DMS79 (cell line): ENCODE measurements at regions not wholly inside any gene's neighbourhood (a gene's known extent, or its start where the extent isn't known, plus 50 kb on each side); places are given as distances from the start of the nearest gene placed in this dataset.

Experiments
- DNase-seq: peaks from one replicate; lab custom pipeline; 2025; lab: John Stamatoyannopoulos, UW

DNA sequence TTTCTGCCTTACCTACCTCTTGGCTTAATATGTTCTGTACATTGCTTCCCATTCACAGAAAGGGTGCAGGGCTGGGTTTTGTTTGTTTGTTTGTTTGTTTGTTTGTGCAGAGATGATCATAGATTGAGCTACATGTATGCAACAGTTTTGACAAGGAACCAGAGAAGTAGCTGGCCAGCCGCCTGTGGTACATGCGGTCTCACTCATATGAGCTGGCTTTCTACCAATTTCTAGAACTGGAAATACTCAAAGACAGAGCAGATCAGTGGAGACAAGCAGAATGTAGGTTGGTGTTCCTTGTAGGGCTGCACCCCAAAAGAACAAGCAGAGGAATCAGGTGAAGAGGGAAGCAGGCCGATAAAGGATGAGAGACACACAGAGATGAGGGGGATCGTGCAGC is 502.7 kb downstream of the SOX2 start:
- DNase-seq, result no peak

DNA sequence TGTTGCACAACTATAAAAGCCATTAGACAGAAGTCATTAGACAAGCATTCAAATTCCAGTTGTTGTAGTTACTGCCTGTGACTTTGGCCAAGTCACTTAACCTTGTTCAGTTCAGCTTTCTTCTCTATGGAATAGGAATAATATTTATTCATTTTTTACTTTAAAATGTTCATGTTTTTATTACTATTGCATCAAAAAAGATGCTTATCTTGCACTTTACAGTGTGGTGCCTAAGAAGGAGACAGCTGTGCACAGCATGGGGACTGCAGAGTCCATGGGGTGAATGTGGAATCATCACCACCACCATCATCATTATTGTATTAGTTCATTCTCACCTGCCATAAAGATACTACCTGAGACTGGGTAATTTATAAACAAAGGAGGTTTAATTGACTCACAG is 504.2 kb downstream of the SOX2 start:
- no peak for DNase-seq

DNA sequence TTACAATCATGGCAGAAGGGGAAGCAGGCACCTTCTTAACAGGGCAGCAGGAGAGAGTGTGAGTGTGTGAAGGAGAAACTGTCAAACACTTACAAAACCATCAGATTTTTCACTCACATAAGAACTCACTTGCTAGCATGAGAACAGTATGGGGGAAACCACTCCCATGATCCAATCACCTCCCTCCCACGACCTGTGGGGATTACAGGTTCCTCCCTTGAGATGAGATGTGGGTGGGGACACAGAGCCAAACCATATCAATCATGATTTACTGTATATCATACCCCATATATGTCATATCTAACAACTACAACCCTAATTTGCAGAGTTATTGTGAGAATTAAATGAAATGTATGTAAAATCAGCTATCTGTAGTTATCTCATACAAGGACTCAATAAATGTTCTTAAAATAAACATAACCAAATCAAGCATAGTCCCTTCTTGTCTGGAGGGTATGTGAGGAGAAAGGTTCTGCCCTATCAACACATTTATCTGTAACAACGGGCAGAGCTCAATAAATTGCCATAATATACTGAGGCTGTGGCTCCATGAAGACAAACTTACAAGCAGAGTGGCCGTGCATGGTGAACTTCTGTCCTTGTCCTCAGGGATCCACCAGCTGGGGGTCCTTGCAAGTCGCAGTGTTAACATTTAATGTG is 504.7 kb downstream of the SOX2 start:
- no peak for DNase-seq

GRCh38 chr3:182220013-182220412 is 508.3 kb downstream of the SOX2 start:
- DNase-seq, result no peak

- DNase-seq, result no peak
Observed at GRCh38 chr3:182220471-182220870, 508.7 kb downstream of the SOX2 start.

DNA sequence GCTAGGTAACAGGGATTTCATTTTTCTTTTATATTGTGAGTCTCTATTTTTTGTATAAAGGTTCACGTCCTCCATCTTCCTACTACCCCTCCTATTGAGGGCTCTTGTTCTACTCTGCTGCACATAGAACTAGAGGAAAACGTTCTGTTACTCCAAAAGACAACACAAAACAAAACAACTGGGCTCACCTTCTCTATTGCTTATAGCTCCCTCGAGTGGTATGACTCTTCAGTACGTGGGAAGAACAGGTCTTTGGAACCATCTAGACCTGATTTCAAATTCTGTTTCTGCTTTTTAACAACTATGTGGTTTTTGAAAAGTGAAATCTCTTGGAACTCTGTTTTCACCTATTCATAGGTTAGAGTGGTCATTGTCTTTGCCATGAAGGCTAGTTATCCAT is 515.3 kb downstream of the SOX2 start:
- no peak for DNase-seq

- no peak for DNase-seq
Observed at GRCh38 chr3:182233405-182233804, 521.7 kb downstream of the SOX2 start.

- DNase-seq, result no peak
Observed at GRCh38 chr3:182233957-182234356, 522.2 kb downstream of the SOX2 start.

DNA sequence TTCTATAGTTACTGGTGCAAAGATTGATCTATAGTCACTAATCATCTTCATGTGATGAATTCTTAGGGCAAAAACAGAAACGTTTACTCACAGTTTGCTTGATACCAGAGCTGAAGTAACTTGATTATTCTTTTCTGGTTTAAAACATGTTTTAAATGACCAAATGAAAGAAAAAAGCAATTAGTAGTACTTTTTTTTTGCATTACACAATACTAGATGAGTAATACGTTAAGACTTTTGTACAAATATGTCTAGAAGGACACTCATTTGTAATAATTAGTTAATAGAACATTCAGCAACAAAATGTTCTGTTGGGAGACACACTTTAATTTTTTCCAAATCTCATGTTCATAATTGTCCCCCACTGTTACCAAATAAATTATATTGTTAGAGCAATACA is 523.2 kb downstream of the SOX2 start:
- DNase-seq, result no peak

DNA sequence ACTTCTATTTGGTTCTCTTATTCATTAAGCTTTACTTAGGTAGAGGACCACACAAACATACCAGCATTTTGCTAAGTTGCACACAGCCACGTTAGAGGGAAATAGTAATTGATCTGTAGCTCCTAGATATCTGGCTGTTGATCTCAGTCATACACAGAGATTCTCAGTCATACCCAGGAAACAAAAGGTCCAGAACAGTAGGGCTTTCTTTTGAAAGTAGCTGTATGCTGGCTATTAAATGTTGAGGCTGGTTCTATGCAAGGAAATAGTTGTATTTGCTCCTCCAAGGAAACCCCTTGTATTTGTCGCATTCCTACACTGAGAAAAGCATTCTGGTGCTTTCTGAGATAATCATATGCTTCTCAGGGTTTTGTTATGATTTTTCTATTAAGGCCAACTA is 523.8 kb downstream of the SOX2 start:
- DNase-seq, result no peak

DNA sequence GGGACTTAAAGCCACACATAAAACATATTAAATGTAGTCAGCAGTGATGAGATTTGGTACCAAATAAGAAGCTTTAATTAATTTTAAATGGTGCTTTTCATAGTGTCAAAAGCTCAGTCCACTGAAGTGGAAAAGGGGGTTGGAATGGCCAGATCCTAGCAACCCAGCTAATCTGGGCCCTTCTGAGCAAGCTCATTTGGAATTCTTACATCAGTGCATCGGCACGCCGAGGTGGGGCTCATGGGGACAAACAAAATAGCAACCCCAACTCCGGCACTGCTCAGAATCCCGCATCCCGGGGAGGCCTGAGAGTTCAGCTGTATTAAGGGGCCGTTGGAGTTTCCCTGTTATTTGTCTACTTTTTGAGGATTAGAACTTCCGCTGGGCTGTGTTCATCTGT is 526.4 kb downstream of the SOX2 start:
- no peak for DNase-seq

GRCh38 chr3:182239316-182239715 is 527.6 kb downstream of the SOX2 start:
- DNase-seq, result no peak

DNA sequence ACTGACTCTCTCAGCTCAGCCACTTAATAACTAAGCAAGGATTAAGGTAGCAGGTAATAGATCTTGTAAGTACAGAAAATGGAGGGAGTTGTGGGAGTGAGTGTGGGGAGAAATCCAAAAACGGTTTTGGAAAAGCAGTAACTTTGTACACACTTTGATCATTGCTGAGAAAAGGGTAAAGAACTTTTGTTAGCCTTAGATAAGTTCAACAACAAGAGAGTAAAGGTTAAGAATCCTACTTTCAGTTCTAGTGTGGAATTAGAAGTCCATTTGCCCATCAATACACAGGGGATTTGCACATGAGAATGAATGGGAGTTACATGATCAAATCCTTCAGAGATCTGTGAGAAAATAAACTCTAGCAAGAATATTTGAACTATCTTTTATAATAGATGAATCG is 528.7 kb downstream of the SOX2 start:
- DNase-seq, result no peak

DNA sequence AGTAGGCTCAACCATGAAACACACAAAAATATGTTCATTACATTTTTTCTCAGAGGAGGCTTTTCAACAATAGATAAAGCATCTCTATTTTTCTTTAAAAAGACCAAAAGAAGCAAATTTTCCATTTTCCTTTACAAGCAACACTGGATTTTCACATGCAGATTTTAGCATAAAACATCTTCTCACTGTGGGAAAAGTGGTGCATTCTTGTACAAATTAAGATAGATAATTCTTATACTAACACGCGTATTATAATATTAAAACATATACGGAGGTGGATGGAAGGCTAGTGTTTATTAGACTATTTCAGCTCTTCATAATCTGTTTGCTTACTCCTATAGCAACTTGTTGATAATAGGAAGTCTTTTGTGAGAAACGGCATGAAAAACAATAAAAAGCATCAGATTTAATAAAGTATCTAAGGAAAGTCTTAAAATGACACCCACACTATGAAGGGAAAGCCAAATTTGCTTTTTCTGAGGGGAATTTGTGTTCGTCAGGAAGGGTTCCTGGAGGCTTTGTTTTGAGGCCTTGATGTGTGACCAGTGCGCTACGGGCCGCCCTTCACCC is 529.6 kb downstream of the SOX2 start:
- DNase-seq, result no peak

DNA sequence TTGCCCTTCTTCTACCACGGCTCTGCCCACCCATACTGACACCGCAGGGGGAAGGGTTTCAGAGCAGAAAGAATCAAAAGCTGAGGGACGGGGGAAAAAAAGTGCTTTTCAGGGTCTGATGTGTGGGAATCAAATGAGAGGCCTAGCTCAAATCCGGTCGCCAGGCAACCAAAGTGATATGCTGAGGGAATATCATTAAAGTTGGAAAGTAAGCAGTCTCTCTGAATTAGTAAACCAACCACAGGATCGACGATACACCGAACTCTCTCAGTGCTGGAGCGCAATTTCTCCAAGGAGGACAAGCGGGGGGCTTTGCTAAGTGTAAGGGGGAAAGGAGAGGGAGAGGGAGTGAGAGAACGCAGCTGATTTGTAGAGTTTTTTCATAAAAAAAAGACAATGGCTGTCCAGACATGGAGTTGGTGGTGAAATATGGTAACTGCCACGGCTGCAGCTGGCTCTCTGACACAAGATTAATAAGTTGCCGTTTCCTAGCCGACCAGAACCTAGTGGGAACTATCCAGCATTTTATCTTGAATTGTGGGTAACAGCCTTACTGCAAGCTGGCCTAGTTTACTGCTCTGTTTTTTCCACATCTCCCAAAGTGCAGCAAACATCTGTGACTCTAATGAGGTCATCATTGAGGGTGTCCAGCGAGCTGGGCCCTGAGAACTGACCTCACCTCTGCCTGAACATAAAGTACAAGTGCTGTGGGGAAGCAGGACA is 530.2 kb downstream of the SOX2 start:
- no peak for DNase-seq

- no peak for DNase-seq
Observed at GRCh38 chr3:182242489-182242942, 530.8 kb downstream of the SOX2 start.

GRCh38 chr3:182243625-182244024 is 531.9 kb downstream of the SOX2 start:
- no peak for DNase-seq

DNA sequence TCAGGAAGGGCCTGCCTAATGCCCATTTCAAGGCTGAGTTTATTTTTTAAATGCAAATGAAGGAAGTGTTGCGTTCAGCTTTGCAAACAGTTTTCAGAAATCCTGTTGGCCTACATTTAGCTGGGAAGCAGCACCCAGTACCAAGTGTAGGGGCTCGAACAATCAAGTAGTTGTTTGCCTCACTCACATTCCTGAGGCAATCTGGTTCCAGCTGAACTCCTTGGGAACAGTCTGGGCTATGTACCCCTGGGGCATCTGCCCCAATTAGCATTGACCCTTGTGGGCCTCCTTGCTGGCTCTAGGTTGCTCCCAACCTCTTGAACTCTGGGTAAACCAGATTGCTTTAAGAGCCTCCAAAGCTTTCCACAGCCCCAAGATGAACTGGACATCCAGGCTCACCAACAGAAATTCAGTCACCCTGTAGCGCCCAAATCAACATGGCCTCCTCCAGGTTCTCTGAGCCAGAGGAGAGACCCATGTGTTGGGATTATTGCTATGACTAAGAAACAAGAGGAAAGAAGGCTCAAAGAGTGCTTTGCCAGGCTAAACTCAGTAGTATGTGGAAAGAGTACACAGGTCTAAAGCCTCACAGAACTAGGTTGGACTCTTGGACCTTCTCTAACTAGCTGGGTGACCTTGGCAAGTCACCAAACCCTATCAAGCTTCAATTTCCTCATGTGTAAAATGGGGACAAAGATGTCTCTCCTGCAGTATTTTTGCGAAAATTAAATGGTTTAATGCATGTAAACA is 532.7 kb downstream of the SOX2 start:
- no peak for DNase-seq

DNA sequence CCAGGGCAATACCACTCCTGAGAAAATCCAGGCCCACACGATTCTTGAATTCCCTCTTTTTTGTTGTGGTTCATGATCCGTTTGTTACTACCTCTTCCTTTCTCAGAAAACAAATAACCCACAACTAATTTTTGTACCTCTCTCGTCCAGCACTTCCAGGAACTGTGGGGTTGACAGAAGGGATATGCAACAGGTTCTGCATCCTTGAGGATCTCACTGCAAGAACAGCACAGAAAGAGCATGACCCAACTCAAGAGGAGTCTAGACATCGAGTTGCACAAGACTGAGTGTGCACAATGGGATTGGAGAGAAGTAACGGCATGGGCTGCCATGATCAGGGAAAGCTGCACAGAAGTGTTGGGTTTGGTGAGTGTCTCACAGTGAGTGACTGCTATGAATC is 533.3 kb downstream of the SOX2 start:
- DNase-seq, result no peak

GRCh38 chr3:182246870-182247269 is 535.1 kb downstream of the SOX2 start:
- DNase-seq, result no peak

DNA sequence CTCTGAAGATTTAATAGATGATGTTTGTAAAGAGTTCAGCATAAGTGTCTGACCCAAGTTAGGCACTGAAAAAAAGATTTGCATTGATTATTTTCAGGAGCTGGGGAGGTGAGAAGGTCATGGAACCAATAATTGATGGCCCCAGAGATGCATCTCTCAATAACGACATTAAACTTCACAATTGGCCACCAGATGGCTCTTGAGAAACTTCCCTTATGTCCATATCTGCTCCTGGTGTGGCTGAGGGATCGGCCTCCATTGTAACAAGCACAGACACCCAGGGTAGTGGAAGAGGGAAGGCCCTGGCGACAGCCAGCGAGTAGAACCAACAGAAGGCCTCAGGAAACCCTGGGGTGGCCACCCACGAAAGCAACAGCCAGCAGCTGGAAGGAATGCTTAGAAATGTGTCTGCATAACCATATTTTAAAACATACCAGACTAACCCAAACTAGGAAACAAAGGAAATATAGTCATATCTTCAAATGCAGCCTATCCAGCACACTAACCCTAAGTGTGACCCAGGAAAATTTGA is 536.7 kb downstream of the SOX2 start:
- no peak for DNase-seq

GRCh38 chr3:182252802-182253201 is 540.5 kb upstream of the ATP11B start:
- DNase-seq, result no peak

GRCh38 chr3:182255158-182255557 is 538.1 kb upstream of the ATP11B start:
- no peak for DNase-seq
